Skeletal muscle satellite cell (primary cell): ENCODE measurements at regions not wholly inside any gene's neighbourhood (a gene's known extent, or its start where the extent isn't known, plus 50 kb on each side); places are given as distances from the start of the nearest gene placed in this dataset.

Source experiments
- H3K27me3 ChIP-seq: 2 replicates; pipeline ENCODE4 v1.7.0; 2013; ENCODE audit warnings: low read length; ENCODE audit not compliant: control insufficient read depth, insufficient read depth
- H3K36me3 ChIP-seq: 2 replicates; pipeline ENCODE4 v1.7.0; 2013; ENCODE audit warnings: mild to moderate bottlenecking, control low read depth, low read length; ENCODE audit not compliant: insufficient read depth
- H3K4me1 ChIP-seq: 2 replicates; pipeline ENCODE4 v1.7.0; 2013; ENCODE audit warnings: low read length; ENCODE audit not compliant: control insufficient read depth, insufficient read depth
- H3K4me2 ChIP-seq: 2 replicates; pipeline ENCODE4 v1.7.0; 2013; ENCODE audit warnings: mild to moderate bottlenecking, low read length
- H3K4me3 ChIP-seq: 2 replicates; pipeline ENCODE4 v1.7.0; 2013; ENCODE audit warnings: low read length
- H3K9ac ChIP-seq: 2 replicates; pipeline ENCODE4 v1.7.0; 2013; ENCODE audit warnings: mild to moderate bottlenecking, low read depth, low read length, moderate library complexity
- H3K9me3 ChIP-seq: replicated peaks from 2 replicates; pipeline ENCODE4 v1.7.0; 2013; ENCODE audit warnings: mild to moderate bottlenecking, control low read depth, low read length

GRCh38 chrX:42948723-42949657 is 171.0 kb upstream of the PPP1R2C start:
- Histone ChIP-seq H3K9ac (no peak overlapping the region), H3K27me3 (no peaks in the 10 kb centered on the region), H3K4me3 (no peak overlapping the region), H3K4me1 (no peaks in the 10 kb centered on the region), H3K4me2 (no peak overlapping the region), H3K36me3 (no peaks in the 10 kb centered on the region), H3K9me3 (no peaks in the 10 kb centered on the region)

- H3K36me3 ChIP-seq, result no peaks in the 10 kb centered on the region
- H3K27me3 ChIP-seq, result no peaks in the 10 kb centered on the region
- H3K9ac ChIP-seq, result no peak overlapping the region
- no peaks in the 10 kb centered on the region for H3K9me3 ChIP-seq
- no peak overlapping the region for H3K4me2 ChIP-seq
- no peaks in the 10 kb centered on the region for H3K4me1 ChIP-seq
- no peak overlapping the region for H3K4me3 ChIP-seq
These were observed 173.8 kb upstream of the PPP1R2C start for GRCh38 chrX:42951747-42952146.

- Histone ChIP-seq H3K4me1 (no peaks in the 10 kb centered on the region), H3K36me3 (no peaks in the 10 kb centered on the region), H3K4me2 (no peak overlapping the region), H3K4me3 (no peak overlapping the region), H3K9ac (no peak overlapping the region), H3K27me3 (no peaks in the 10 kb centered on the region), H3K9me3 (no peaks in the 10 kb centered on the region)
These were observed 174.7 kb upstream of the PPP1R2C start for GRCh38 chrX:42952621-42953020.

GRCh38 chrX:42954880-42955279 is 176.9 kb upstream of the PPP1R2C start:
- no peak overlapping the region for H3K4me2 ChIP-seq

GRCh38 chrX:42955349-42955748 is 177.4 kb upstream of the PPP1R2C start:
- no peaks in the 10 kb centered on the region for H3K36me3 ChIP-seq
- no peaks in the 10 kb centered on the region for H3K9me3 ChIP-seq
- H3K4me1 ChIP-seq, result no peaks in the 10 kb centered on the region
- H3K4me2 ChIP-seq, result no peak overlapping the region
- H3K27me3 ChIP-seq, result no peaks in the 10 kb centered on the region
- H3K9ac ChIP-seq, result no peak overlapping the region
- no peak overlapping the region for H3K4me3 ChIP-seq

More at GRCh38 chrX:42954880-42955279, 176.9 kb upstream of the PPP1R2C start:
- H3K4me3 ChIP-seq, result no peak overlapping the region
- H3K9ac ChIP-seq, result no peak overlapping the region
- H3K9me3 ChIP-seq, result no peaks in the 10 kb centered on the region
- H3K4me1 ChIP-seq, result no peaks in the 10 kb centered on the region
- no peaks in the 10 kb centered on the region for H3K27me3 ChIP-seq
- H3K36me3 ChIP-seq, result no peaks in the 10 kb centered on the region

GRCh38 chrX:42967681-42968300 is 189.8 kb upstream of the PPP1R2C start:
- H3K4me2 ChIP-seq, result no peak overlapping the region
- H3K9ac ChIP-seq, result no peak overlapping the region
- no peaks in the 10 kb centered on the region for H3K9me3 ChIP-seq
- H3K27me3 ChIP-seq, result no peaks in the 10 kb centered on the region
- H3K4me1 ChIP-seq, result no peaks in the 10 kb centered on the region
- no peak overlapping the region for H3K4me3 ChIP-seq
- no peaks in the 10 kb centered on the region for H3K36me3 ChIP-seq

- H3K27me3 ChIP-seq, result no peaks in the 10 kb centered on the region
- H3K9me3 ChIP-seq, result no peaks in the 10 kb centered on the region
- no peak overlapping the region for H3K9ac ChIP-seq
- H3K4me1 ChIP-seq, result no peaks in the 10 kb centered on the region
- H3K4me3 ChIP-seq, result no peak overlapping the region
- no peak overlapping the region for H3K4me2 ChIP-seq
- H3K36me3 ChIP-seq, result no peaks in the 10 kb centered on the region
These were observed 195.4 kb upstream of the PPP1R2C start for GRCh38 chrX:42973321-42973720.

GRCh38 chrX:42975906-42976305 is 197.9 kb upstream of the PPP1R2C start:
- H3K4me2 ChIP-seq, result no peak overlapping the region
- H3K9ac ChIP-seq, result no peak overlapping the region
- H3K36me3 ChIP-seq, result no peaks in the 10 kb centered on the region
- no peaks in the 10 kb centered on the region for H3K27me3 ChIP-seq
- H3K4me1 ChIP-seq, result no peaks in the 10 kb centered on the region
- no peak overlapping the region for H3K4me3 ChIP-seq
- no peaks in the 10 kb centered on the region for H3K9me3 ChIP-seq

GRCh38 chrX:42976746-42977366 is 198.9 kb upstream of the PPP1R2C start:
- Histone ChIP-seq H3K9me3 (no peaks in the 10 kb centered on the region), H3K4me1 (no peaks in the 10 kb centered on the region), H3K9ac (no peak overlapping the region), H3K27me3 (no peaks in the 10 kb centered on the region), H3K4me2 (no peak overlapping the region), H3K4me3 (no peak overlapping the region), H3K36me3 (no peaks in the 10 kb centered on the region)

GRCh38 chrX:42978655-42979379 is 200.9 kb upstream of the PPP1R2C start:
- no peaks in the 10 kb centered on the region for H3K4me1 ChIP-seq
- no peaks in the 10 kb centered on the region for H3K36me3 ChIP-seq
- H3K9ac ChIP-seq, result no peak overlapping the region
- H3K27me3 ChIP-seq, result no peaks in the 10 kb centered on the region
- no peak overlapping the region for H3K4me2 ChIP-seq
- H3K4me3 ChIP-seq, result no peak overlapping the region
- no peaks in the 10 kb centered on the region for H3K9me3 ChIP-seq

GRCh38 chrX:42988700-42989099 is 210.7 kb upstream of the PPP1R2C start:
- no peaks in the 10 kb centered on the region for H3K36me3 ChIP-seq
- H3K4me1 ChIP-seq, result no peaks in the 10 kb centered on the region
- H3K9ac ChIP-seq, result no peak overlapping the region
- no peaks in the 10 kb centered on the region for H3K9me3 ChIP-seq
- H3K4me3 ChIP-seq, result no peak overlapping the region
- H3K27me3 ChIP-seq, result no peaks in the 10 kb centered on the region
- H3K4me2 ChIP-seq, result no peak overlapping the region
